HepG2 (cell line): ENCODE measurements at regions not wholly inside any gene's neighbourhood (a gene's known extent, or its start where the extent isn't known, plus 50 kb on each side); places are given as distances from the start of the nearest gene placed in this dataset.

Experiments
- ARNT2 ChIP-seq: sonication (generic); formaldehyde crosslinking; IDR thresholded peaks from 2 replicates; pipeline ENCODE4 v1.8.0; 2022; ENCODE audit warnings: mild to moderate bottlenecking, low read depth, missing genetic modification reagents, moderate library complexity
- BRD4 ChIP-seq: sonication (generic); formaldehyde crosslinking; IDR thresholded peaks from 2 replicates; pipeline ENCODE4 v1.4.0; 2020; ENCODE audit warnings: missing genetic modification reagents
- CBX5 ChIP-seq: sonication (generic); formaldehyde crosslinking; IDR thresholded peaks from 2 replicates; pipeline ENCODE4 v1.4.0; 2020; ENCODE audit warnings: missing genetic modification reagents, borderline replicate concordance
- CC2D1A ChIP-seq: sonication (generic); formaldehyde crosslinking; IDR thresholded peaks from 2 replicates; pipeline ENCODE4 v1.8.1; 2023; ENCODE audit warnings: mild to moderate bottlenecking, missing genetic modification reagents
- CEBPZ ChIP-seq: IDR thresholded peaks from 2 replicates; pipeline ENCODE4 v1.6.1; 2012; ENCODE audit warnings: low read length, improper control_type of control experiment
- FOSL2 ChIP-seq: sonication (generic); formaldehyde crosslinking; IDR thresholded peaks from 2 replicates; pipeline ENCODE4 v1.4.0; 2020; ENCODE audit warnings: missing genetic modification reagents
- FUBP1 ChIP-seq: sonication (generic); formaldehyde crosslinking; IDR thresholded peaks from 2 replicates; pipeline ENCODE4 v1.5.1; 2020; ENCODE audit warnings: missing genetic modification reagents, mild to moderate bottlenecking, borderline replicate concordance
- GLMP ChIP-seq: sonication (generic); formaldehyde crosslinking; IDR thresholded peaks from 2 replicates; pipeline ENCODE4 v1.9.0; 2021; ENCODE audit warnings: missing genetic modification reagents, mild to moderate bottlenecking, borderline replicate concordance
- HCFC1 ChIP-seq: fragments of 150-350 bp; IDR thresholded peaks from 2 replicates; pipeline ENCODE4 v1.6.1; 2014; ENCODE audit warnings: low read depth, low read length
- HNF1B ChIP-seq: sonication (generic); formaldehyde crosslinking; IDR thresholded peaks from 2 replicates; pipeline ENCODE4 v1.5.1; 2020; ENCODE audit warnings: mild to moderate bottlenecking, moderate library complexity, missing genetic modification reagents
- HNRNPK ChIP-seq: fragments of 200-400 bp; formaldehyde crosslinking; IDR thresholded peaks from 2 replicates; pipeline ENCODE4 v1.6.1; 2018; ENCODE audit warnings: low read length, low read depth, moderate library complexity, mild to moderate bottlenecking; ENCODE audit not compliant: poor library complexity, severe bottlenecking
- PRMT3 ChIP-seq: sonication (generic); formaldehyde crosslinking; IDR thresholded peaks from 2 replicates; pipeline ENCODE4 v1.8.1; 2022; ENCODE audit warnings: low read depth, mild to moderate bottlenecking, moderate library complexity, missing genetic modification reagents, borderline replicate concordance
- SP5 ChIP-seq: IDR thresholded peaks from 2 replicates; pipeline ENCODE4 v1.6.1; 2016; ENCODE audit warnings: low read depth, borderline replicate concordance
- U2AF2 ChIP-seq: fragments of 200-400 bp; formaldehyde crosslinking; IDR thresholded peaks from 2 replicates; pipeline ENCODE4 v1.6.1; 2017; ENCODE audit warnings: low read depth, mild to moderate bottlenecking, low read length
- WIZ ChIP-seq: sonication (generic); formaldehyde crosslinking; IDR thresholded peaks from 2 replicates; pipeline ENCODE4 v1.5.1; 2020; ENCODE audit warnings: mild to moderate bottlenecking, missing genetic modification reagents
- ZNF205 ChIP-seq: IDR thresholded peaks from 2 replicates; pipeline ENCODE4 v1.6.1; 2018; ENCODE audit warnings: missing biosample characterization, missing genetic modification reagents
- ZNF234 ChIP-seq: sonication (generic); formaldehyde crosslinking; conservative IDR thresholded peaks from 2 replicates; pipeline ENCODE4 v1.5.1; 2020; ENCODE audit warnings: mild to moderate bottlenecking, missing genetic modification reagents
- ZNF570 ChIP-seq: sonication (generic); formaldehyde crosslinking; IDR thresholded peaks from 2 replicates; pipeline ENCODE4 v1.4.0; 2020; ENCODE audit warnings: mild to moderate bottlenecking, missing genetic modification reagents, borderline replicate concordance
- ZNF597 ChIP-seq: sonication (generic); formaldehyde crosslinking; IDR thresholded peaks from 2 replicates; pipeline ENCODE4 v1.5.0; 2020; ENCODE audit warnings: missing genetic modification reagents
- ZNF740 ChIP-seq: sonication (generic); formaldehyde crosslinking; IDR thresholded peaks from 2 replicates; pipeline ENCODE4 v1.4.0; 2020; ENCODE audit warnings: missing genetic modification reagents

- TF ChIP-seq U2AF2 (no peak), PRMT3 (CRISPR knock-in tag) (no peak), FUBP1 (CRISPR knock-in tag) (no peak), HCFC1 (no peak), HNRNPK (no peak), FOSL2 (peak; percentile 59), ZNF234 (CRISPR knock-in tag) (no peak), ZNF570 (no peak), CEBPZ (no peak), GLMP (CRISPR knock-in tag) (no peak), HNF1B (CRISPR knock-in tag) (peak; percentile 88), BRD4 (no peak), ZNF597 (CRISPR knock-in tag) (no peak), SP5 (CRISPR knock-in tag) (no peak), ARNT2 (no peak), ZNF205 (CRISPR knock-in tag) (no peak), CBX5 (CRISPR knock-in tag) (no peak), CC2D1A (CRISPR knock-in tag) (no peak), WIZ (CRISPR knock-in tag) (no peak), ZNF740 (CRISPR knock-in tag) (no peak)
Observed at GRCh38 chr4:188534917-188535316, 395.7 kb downstream of the TRIML1 start (continued).
